GM18867 (cell line): ENCODE measurements at regions not wholly inside any gene's neighbourhood (a gene's known extent, or its start where the extent isn't known, plus 50 kb on each side); places are given as distances from the start of the nearest gene placed in this dataset.
A peak's percentile ranks its signal among the peaks of the same experiment; 100 is the strongest.

ENCODE experiments used
- ATAC-seq: cut with Tn5 transposase; IDR thresholded peaks from one replicate; pipeline ENCODE4 v1.9.1; 2021; ENCODE audit warnings: mild to moderate bottlenecking, moderate library complexity; ENCODE audit not compliant: unreplicated experiment

DNA sequence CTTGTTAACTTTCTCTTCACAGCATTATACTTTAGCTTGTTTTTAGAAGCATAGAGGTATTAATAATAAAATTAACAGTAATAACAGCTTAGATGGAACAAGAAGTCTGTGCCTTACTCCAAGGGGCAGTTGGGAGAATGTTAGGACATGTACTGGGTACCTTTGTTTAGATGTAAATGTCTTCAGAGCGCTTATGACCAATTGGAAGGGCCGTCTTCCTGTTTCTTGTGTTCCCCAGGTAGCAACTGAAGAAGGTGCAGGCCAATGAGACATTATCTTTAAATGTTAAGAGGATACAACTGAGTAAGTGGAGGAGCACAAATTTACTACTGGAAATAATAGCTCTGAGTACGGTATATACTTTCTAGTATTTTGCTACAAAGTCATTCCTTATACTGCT lies 180.9 kb upstream of the SYT1 start:
- no peak for ATAC-seq

DNA sequence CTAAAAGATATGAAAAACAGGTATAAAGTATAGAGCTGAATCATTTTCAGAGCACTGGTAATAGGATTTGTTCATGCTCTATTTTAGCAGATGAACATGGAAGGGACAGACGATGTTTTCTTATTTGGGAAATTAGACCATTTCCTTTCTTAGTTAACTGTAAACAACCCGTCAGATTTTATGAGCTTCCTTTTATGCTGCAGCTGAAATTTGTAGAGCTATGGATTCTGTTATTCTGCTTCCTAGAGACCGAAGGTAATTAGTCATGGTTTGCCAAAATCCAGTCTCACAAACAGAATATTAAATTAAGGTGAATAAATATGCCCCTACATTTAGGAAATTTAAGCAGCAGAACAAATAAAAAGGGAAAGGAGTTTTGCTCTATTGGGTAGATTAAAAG lies 180.2 kb upstream of the SYT1 start:
- ATAC-seq, result no peak

GRCh38 chr12:78695749-78696148 lies 168.8 kb upstream of the SYT1 start:
- ATAC-seq, result no peak

- no peak for ATAC-seq
Observed at GRCh38 chr12:78696267-78696666, 168.3 kb upstream of the SYT1 start.

DNA sequence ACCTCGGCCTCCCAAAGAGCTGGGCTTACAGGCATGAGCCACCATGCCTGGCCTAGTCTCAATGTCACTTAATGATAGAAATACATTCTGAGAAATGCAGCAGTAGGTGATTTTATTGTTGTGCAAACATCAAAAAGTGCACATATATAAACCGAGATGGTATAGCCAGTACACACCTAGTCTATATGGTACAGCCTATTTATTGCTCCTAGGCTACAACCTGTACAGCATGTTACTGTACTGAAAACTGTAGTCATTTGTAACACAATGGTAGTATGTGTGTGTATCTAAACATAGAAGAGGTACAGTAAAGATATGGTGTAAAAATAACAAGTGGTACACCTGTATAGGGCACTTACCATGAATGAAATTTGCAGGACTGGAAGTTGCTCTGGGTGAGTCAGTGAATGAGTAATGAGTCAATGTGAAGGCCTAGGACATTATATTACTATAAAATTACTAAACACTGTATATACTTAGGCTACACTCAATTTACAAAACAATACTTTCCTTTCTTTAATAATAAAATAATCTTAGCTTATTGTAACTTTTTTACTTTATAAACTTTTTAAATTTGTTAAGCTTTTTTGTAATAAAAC lies 166.7 kb upstream of the SYT1 start:
- no peak for ATAC-seq

- ATAC-seq, result no peak
Observed at GRCh38 chr12:78698747-78699146, 165.8 kb upstream of the SYT1 start.

DNA sequence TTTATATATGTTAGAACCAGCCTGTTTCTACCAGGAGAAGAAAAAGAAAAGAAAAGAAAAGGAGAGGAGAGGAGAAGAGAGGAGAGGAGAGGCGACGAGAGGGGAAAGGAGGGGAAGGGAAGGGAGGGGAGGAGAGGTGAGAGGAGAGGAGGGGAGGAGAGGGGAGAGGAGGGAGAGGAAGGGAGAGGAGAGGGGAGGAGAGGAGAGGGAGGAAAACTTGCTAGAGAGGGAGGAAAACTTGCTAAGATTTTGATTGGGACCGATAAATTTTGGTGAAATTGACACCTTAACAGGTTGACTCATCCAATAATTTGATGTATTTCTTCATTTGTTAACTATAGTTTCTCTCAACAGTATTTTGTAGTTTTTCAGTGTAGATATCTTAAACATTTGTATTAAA lies 164.0 kb upstream of the SYT1 start:
- ATAC-seq, result no peak

- no peak for ATAC-seq
Observed at GRCh38 chr12:78703820-78704525, 160.6 kb upstream of the SYT1 start.

- ATAC-seq, result peak; percentile 78
Observed at GRCh38 chr12:78711954-78712353, 152.6 kb upstream of the SYT1 start.

- ATAC-seq, result no peak
Observed at GRCh38 chr12:78712834-78713481, 151.6 kb upstream of the SYT1 start.

GRCh38 chr12:78719721-78720120 lies 144.9 kb upstream of the SYT1 start:
- ATAC-seq, result no peak

- no peak for ATAC-seq
Observed at GRCh38 chr12:78721906-78722305, 142.7 kb upstream of the SYT1 start.

- ATAC-seq, result no peak
Observed at GRCh38 chr12:78725033-78725432, 139.5 kb upstream of the SYT1 start.

DNA sequence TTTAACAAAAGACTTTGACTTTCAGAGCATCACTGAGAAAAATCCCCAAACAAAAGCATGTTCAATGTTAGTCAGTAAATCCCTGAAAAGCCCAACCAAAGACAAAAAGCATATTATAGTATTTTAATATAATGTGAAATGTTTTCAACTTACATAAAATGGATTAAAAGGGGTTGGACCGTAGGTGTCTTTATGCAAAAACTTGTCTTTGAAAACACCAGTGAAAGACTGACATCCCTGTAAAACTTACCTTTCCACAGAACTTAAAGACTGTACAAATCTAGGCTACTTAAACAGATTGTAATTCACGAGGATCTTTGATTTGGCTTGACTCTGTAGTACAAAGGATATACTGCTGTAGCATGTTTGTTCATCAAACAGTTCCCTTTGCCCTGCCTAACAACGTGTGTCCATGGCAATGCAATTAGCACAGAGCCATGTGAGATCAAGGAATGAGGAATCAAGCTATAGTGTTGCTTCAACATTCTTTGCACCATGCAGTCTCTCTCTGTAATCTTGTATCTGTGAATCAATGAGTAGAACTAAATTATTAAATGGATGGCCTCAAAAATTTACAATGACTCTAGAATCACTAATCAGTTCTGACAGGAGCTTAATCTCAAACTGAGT lies 138.5 kb upstream of the SYT1 start:
- no peak for ATAC-seq

- no peak for ATAC-seq
Observed at GRCh38 chr12:78726854-78727253, 137.7 kb upstream of the SYT1 start.

GRCh38 chr12:78732481-78732880 lies 132.1 kb upstream of the SYT1 start:
- no peak for ATAC-seq

GRCh38 chr12:78739653-78740052 lies 124.9 kb upstream of the SYT1 start:
- ATAC-seq, result no peak

- no peak for ATAC-seq
Observed at GRCh38 chr12:78746001-78746400, 118.6 kb upstream of the SYT1 start.

DNA sequence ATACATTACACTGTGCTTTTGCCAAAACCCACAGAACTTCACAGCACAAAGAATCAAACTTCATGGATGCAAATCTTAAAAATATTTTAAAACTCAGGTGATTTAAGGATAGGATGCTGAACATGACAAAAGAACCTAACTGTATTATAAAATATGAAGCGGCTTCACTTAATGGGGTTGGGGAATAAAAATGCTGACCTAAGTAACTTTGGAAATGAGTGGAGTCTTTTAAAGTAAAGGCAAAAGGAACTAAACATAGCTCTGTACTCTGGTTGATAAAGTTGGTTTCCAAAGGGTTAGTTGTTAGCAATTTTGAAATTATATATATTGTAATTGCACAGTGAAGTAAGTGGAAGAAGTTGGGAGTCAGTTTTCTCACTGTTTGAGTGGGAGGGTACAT lies 111.5 kb upstream of the SYT1 start:
- no peak for ATAC-seq

GRCh38 chr12:78756936-78757335 lies 107.6 kb upstream of the SYT1 start:
- no peak for ATAC-seq

- no peak for ATAC-seq
Observed at GRCh38 chr12:78759367-78759766, 105.2 kb upstream of the SYT1 start.

- no peak for ATAC-seq
Observed at GRCh38 chr12:78760906-78761305, 103.7 kb upstream of the SYT1 start.
